Glutamatergic neuron (in vitro differentiated cells): ENCODE measurements at regions not wholly inside any gene's neighbourhood (a gene's known extent, or its start where the extent isn't known, plus 50 kb on each side); places are given as distances from the start of the nearest gene placed in this dataset.

Source experiments
- DNase-seq: peaks from one replicate; pipeline ENCODE4 v3.0.0; 2022
- H3K27ac Mint-ChIP-seq: one replicate; pipeline ENCODE4 v1.8.0; 2020; ENCODE audit warnings: mild to moderate bottlenecking, mixed read lengths, inconsistent platforms; ENCODE audit not compliant: unreplicated experiment
- H3K27me3 Mint-ChIP-seq: one replicate; pipeline ENCODE4 v1.8.0; 2020; ENCODE audit warnings: mild to moderate bottlenecking, moderate library complexity, mixed read lengths, inconsistent platforms; ENCODE audit not compliant: unreplicated experiment
- H3K36me3 Mint-ChIP-seq: one replicate; pipeline ENCODE4 v1.8.0; 2020; ENCODE audit warnings: mild to moderate bottlenecking, mixed read lengths, inconsistent platforms; ENCODE audit not compliant: unreplicated experiment
- H3K4me1 Mint-ChIP-seq: one replicate; pipeline ENCODE4 v1.8.0; 2020; ENCODE audit warnings: mild to moderate bottlenecking, low read depth, mixed read lengths, inconsistent platforms; ENCODE audit not compliant: unreplicated experiment
- H3K4me3 Mint-ChIP-seq: one replicate; pipeline ENCODE4 v1.8.0; 2020; ENCODE audit warnings: mild to moderate bottlenecking, mixed read lengths, inconsistent platforms; ENCODE audit not compliant: unreplicated experiment
- H3K9me3 Mint-ChIP-seq: one replicate; pipeline ENCODE4 v1.8.0; 2020; ENCODE audit warnings: mild to moderate bottlenecking, moderate library complexity, mixed read lengths, inconsistent platforms; ENCODE audit not compliant: unreplicated experiment
- CTCF ChIP-seq: fragments of 200-600 bp; sonication (generic); IDR thresholded peaks from one replicate; pipeline ENCODE4 v1.5.0; 2021; ENCODE audit not compliant: partially characterized antibody, unreplicated experiment

GRCh38 chr20:59451641-59452040 lies 151.2 kb downstream of the EDN3 start:
- H3K36me3 Mint-ChIP-seq, result peaks cover 4% of the 10 kb centered on the region
- H3K9me3 Mint-ChIP-seq, result no peaks in the 10 kb centered on the region
- DNase-seq, result no peak
- peaks cover 2% of the 10 kb centered on the region for H3K27me3 Mint-ChIP-seq
- no peak overlapping the region for H3K4me3 Mint-ChIP-seq
- no peak overlapping the region for H3K27ac Mint-ChIP-seq
- no peak for TF ChIP-seq CTCF
- peaks cover 8% of the 10 kb centered on the region for H3K4me1 Mint-ChIP-seq

- no peak overlapping the region for H3K4me3 Mint-ChIP-seq
- H3K27ac Mint-ChIP-seq, result no peak overlapping the region
- H3K4me1 Mint-ChIP-seq, result peaks cover 8% of the 10 kb centered on the region
- no peaks in the 10 kb centered on the region for H3K9me3 Mint-ChIP-seq
- H3K27me3 Mint-ChIP-seq, result peaks cover 2% of the 10 kb centered on the region
- no peak for TF ChIP-seq CTCF
- DNase-seq, result no peak
- H3K36me3 Mint-ChIP-seq, result peaks cover 4% of the 10 kb centered on the region
Measured at GRCh38 chr20:59452856-59453255, 151.5 kb upstream of the PHACTR3 start.

- no peak for DNase-seq
- Mint-ChIP-seq H3K9me3 (no peaks in the 10 kb centered on the region), H3K27me3 (peaks cover 2% of the 10 kb centered on the region), H3K27ac (no peak overlapping the region), H3K36me3 (peaks cover 4% of the 10 kb centered on the region), H3K4me3 (peak overlapping the region; percentile 26), H3K4me1 (peaks cover 8% of the 10 kb centered on the region)
- TF ChIP-seq CTCF, result no peak
Measured at GRCh38 chr20:59453759-59454560, 150.4 kb upstream of the PHACTR3 start.

- no peaks in the 10 kb centered on the region for H3K36me3 Mint-ChIP-seq
- no peak overlapping the region for H3K27ac Mint-ChIP-seq
- peaks cover 3% of the 10 kb centered on the region for H3K9me3 Mint-ChIP-seq
- peak; percentile 79 for TF ChIP-seq CTCF
- DNase-seq, result no peak
- peaks cover 2% of the 10 kb centered on the region for H3K27me3 Mint-ChIP-seq
- H3K4me3 Mint-ChIP-seq, result no peak overlapping the region
- H3K4me1 Mint-ChIP-seq, result peaks cover 8% of the 10 kb centered on the region
Measured at GRCh38 chr20:59455402-59456341, 148.7 kb upstream of the PHACTR3 start.
